ENCODE measurements at regions not wholly inside any gene's neighbourhood (a gene's known extent, or its start where the extent isn't known, plus 50 kb on each side); places are given as distances from the start of the nearest gene placed in this dataset.

DNA sequence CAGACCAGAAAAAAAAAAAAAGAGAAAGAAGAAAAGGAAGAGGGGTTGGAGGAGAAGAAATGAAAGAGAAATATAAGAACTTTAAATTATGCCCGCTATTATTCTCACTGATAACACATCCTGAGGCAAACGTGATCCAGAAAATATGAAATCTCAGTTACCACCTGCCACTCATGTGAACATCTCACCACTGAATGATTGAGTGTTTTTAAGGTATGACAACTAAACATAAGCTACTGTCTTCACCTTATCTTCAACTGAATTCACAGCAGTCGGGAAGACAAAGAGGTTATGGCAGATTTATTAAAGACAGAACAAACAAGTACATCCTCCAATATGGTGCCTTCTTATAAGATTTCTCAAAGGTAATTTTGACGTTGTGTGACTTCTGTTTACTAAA lies 327.9 kb downstream of the TMEM161B start:
- TF ChIP-seq, protein P1, sequence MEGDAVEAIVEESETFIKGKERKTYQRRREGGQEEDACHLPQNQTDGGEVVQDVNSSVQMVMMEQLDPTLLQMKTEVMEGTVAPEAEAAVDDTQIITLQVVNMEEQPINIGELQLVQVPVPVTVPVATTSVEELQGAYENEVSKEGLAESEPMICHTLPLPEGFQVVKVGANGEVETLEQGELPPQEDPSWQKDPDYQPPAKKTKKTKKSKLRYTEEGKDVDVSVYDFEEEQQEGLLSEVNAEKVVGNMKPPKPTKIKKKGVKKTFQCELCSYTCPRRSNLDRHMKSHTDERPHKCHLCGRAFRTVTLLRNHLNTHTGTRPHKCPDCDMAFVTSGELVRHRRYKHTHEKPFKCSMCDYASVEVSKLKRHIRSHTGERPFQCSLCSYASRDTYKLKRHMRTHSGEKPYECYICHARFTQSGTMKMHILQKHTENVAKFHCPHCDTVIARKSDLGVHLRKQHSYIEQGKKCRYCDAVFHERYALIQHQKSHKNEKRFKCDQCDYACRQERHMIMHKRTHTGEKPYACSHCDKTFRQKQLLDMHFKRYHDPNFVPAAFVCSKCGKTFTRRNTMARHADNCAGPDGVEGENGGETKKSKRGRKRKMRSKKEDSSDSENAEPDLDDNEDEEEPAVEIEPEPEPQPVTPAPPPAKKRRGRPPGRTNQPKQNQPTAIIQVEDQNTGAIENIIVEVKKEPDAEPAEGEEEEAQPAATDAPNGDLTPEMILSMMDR (IDR thresholded peaks at IDR 0.05) = no peak
- no peak for TF ChIP-seq SMC3 (IDR thresholded peaks at IDR 0.05)
